ENCODE measurements at regions not wholly inside any gene's neighbourhood (a gene's known extent, or its start where the extent isn't known, plus 50 kb on each side); places are given as distances from the start of the nearest gene placed in this dataset.
"Not testable (repeated sequence)": the region's sequence is repeated elsewhere in the genome, so short reads cannot be mapped to it uniquely, and the experiment has no call there.

DNA sequence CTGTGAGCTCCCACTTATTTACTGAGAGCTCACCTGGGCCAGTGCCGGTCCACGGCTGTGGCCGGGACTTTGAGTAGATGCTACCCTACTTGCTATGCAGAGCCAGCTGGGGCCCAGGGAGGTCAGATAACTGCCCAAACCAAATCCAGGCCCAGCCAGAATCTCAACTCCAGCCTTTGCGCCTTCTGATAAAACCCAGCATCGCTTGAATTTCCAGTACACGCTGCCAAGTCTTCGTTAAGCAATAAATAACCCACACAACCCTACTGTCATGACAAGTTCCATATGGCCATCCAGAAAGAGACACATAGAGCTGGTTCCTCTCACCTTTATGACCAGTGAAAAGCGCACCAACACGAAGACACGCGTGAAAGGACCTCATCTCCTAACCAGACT, 55.6 kb upstream of the SPN start:
- not testable (repeated sequence) for H3K27ac ChIP-seq, H3K4me3 ChIP-seq, H3K36me3 ChIP-seq, H3K9me3 ChIP-seq, H3K27me3 ChIP-seq, H3K9ac ChIP-seq
- peak overlapping the region; percentile 72 for H3K4me2 ChIP-seq
- H4K20me1 ChIP-seq, result peaks cover 93% of the 10 kb centered on the region
- peaks cover 65% of the 10 kb centered on the region for H3K4me1 ChIP-seq

DNA sequence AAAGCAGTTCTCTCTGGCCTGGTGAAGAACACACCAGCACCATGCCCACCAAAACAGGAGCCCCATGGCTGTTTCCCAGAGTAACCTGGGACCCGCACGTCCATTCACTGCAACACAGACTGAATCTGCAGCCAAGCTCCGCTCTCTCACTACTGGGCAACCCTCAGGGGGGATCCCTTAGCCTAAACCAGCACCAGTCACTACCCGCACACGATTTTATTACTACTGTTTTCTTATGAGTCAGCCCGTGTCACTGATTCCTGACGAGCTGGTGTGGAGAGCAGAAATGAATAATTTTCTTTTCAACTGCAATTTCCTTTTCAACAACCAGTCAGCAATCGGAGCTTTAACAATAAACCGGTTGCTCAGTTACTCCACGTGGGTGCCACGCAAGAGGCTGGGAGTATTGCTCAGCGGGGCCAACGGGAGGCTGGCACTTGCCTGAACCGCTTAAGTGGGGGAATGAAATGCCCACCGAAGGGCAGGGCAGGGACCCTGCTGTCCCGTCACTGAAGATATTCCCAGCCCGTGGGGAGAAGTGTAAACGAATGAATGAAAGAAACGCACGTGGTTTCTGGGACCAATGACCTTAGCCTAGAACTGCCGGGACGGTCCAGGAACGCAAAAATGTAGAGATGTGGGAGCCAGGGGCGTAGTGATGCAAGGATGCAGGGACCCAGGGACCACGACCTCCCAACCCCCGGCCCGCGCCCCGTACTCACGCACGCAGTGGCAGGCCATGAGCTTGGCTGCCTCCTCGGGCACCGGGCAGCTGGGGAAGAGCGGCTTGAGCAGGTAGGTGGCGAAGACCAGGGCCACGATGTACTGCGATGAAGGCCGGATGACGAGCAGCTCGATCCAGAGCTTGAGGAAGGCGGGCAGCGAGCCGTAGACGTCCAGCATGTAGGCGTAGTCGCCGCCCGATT, 50.4 kb upstream of the SPN start:
- peak overlapping the region; percentile 79 for H3K4me3 ChIP-seq
- not testable (repeated sequence) for H3K36me3 ChIP-seq, H3K9me3 ChIP-seq, H3K27me3 ChIP-seq
- H3K27ac ChIP-seq, result peak overlapping the region; percentile 84
- H3K4me1 ChIP-seq, result peaks cover 21% of the 10 kb centered on the region
- peak overlapping the region; percentile 84 for H3K9ac ChIP-seq
- peaks cover 40% of the 10 kb centered on the region for H4K20me1 ChIP-seq
- peak overlapping the region; percentile 91 for H3K4me2 ChIP-seq
